K562 (cell line): ENCODE measurements at regions not wholly inside any gene's neighbourhood (a gene's known extent, or its start where the extent isn't known, plus 50 kb on each side); places are given as distances from the start of the nearest gene placed in this dataset.

Experiments
- EP300 ChIP-seq: IDR thresholded peaks from 2 replicates; pipeline ENCODE4 v1.6.1; 2012; ENCODE audit warnings: low read length, improper control_type of control experiment
- POLR2A ChIP-seq: fragments of 450-650 bp; conservative IDR thresholded peaks from 2 replicates; pipeline ENCODE4 v1.6.1; 2016
- RAD21 ChIP-seq, 2 experiments: fragments of 250-450 bp in 1 of 2; fragments of 450-650 bp in 1 of 2; sonication (Bioruptor Pico) in 1 of 2; formaldehyde crosslinking in 1 of 2; IDR thresholded peaks in 1 of 2; conservative IDR thresholded peaks in 1 of 2; 2 replicates each; pipeline versions ENCODE4 v1.4.0 to v1.8.0; 2020 to 2022; ENCODE audit warnings: mild to moderate bottlenecking in 2 of 2, moderate library complexity in 1 of 2
- TF ChIP-seq, protein P1 (sequence below): fragments of 250-450 bp; sonication (Bioruptor Pico); IDR thresholded peaks from 2 replicates; pipeline ENCODE4 v1.4.0; 2020; ENCODE audit warnings: borderline replicate concordance
- TF ChIP-seq, protein P2 (sequence below): sonication (generic); formaldehyde crosslinking; IDR thresholded peaks from 2 replicates; pipeline ENCODE4 v1.8.0; 2022; ENCODE audit warnings: missing genetic modification reagents, mild to moderate bottlenecking, borderline replicate concordance

DNA sequence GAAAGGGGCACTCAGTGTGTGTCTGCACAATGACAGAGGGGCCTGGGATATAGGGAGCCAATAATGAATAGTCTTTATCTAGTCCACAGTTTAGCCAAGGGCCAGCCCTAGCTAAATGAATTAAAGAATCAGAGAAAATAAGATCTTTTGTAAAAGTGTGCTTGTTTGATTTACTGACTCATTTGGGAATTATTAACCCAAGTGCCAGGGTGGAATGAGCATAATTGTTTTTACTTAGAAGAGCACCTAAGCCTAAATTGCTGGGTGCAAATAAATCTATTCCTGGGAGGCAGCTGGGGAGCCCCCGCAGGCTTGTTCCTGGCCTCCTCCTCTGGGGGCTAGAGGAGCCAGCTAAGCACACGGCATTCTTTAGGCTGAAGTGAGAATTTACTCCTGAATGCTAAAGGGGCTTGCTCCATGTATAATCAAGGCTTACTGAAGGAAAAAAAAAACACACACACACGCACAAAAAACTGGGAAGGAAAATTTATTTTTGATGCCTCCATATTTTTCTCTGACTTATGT, 405.3 kb upstream of the SUCLG2 start:
- no peak for TF ChIP-seq POLR2A
- no peak for TF ChIP-seq EP300
- no peak for TF ChIP-seq RAD21 (CRISPR knock-in tag; conservative IDR thresholded peaks at IDR 0.05 in 1 of 2, IDR thresholded peaks at IDR 0.05 in 1 of 2)
- TF ChIP-seq, protein P1, sequence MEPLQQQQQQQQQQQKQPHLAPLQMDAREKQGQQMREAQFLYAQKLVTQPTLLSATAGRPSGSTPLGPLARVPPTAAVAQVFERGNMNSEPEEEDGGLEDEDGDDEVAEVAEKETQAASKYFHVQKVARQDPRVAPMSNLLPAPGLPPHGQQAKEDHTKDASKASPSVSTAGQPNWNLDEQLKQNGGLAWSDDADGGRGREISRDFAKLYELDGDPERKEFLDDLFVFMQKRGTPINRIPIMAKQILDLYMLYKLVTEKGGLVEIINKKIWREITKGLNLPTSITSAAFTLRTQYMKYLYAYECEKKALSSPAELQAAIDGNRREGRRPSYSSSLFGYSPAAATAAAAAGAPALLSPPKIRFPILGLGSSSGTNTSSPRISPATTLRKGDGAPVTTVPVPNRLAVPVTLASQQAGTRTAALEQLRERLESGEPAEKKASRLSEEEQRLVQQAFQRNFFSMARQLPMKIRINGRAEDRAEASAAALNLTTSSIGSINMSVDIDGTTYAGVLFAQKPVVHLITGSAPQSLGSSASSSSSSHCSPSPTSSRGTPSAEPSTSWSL (CRISPR knock-in tag), result no peak
- TF ChIP-seq, protein P2, sequence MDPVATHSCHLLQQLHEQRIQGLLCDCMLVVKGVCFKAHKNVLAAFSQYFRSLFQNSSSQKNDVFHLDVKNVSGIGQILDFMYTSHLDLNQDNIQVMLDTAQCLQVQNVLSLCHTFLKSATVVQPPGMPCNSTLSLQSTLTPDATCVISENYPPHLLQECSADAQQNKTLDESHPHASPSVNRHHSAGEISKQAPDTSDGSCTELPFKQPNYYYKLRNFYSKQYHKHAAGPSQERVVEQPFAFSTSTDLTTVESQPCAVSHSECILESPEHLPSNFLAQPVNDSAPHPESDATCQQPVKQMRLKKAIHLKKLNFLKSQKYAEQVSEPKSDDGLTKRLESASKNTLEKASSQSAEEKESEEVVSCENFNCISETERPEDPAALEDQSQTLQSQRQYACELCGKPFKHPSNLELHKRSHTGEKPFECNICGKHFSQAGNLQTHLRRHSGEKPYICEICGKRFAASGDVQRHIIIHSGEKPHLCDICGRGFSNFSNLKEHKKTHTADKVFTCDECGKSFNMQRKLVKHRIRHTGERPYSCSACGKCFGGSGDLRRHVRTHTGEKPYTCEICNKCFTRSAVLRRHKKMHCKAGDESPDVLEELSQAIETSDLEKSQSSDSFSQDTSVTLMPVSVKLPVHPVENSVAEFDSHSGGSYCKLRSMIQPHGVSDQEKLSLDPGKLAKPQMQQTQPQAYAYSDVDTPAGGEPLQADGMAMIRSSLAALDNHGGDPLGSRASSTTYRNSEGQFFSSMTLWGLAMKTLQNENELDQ, result no peak
